Osteocyte (in vitro differentiated cells): ENCODE measurements at regions not wholly inside any gene's neighbourhood (a gene's known extent, or its start where the extent isn't known, plus 50 kb on each side); places are given as distances from the start of the nearest gene placed in this dataset.

Experiments
- DNase-seq: peaks from one replicate; pipeline ENCODE4 v3.0.0; 2021; ENCODE audit warnings: mixed read lengths; ENCODE audit not compliant: unreplicated experiment; ENCODE audit errors: extremely low spot score
- H3K27ac Mint-ChIP-seq: one replicate; pipeline ENCODE4 v1.8.0; 2021; ENCODE audit warnings: mild to moderate bottlenecking, mixed read lengths; ENCODE audit not compliant: unreplicated experiment
- H3K27me3 Mint-ChIP-seq: one replicate; pipeline ENCODE4 v1.8.0; 2021; ENCODE audit warnings: mixed read lengths; ENCODE audit not compliant: unreplicated experiment
- H3K36me3 Mint-ChIP-seq: one replicate; pipeline ENCODE4 v1.8.0; 2021; ENCODE audit warnings: mixed read lengths; ENCODE audit not compliant: unreplicated experiment
- H3K4me1 Mint-ChIP-seq: one replicate; pipeline ENCODE4 v1.8.0; 2021; ENCODE audit warnings: mixed read lengths; ENCODE audit not compliant: unreplicated experiment
- H3K4me3 Mint-ChIP-seq: one replicate; pipeline ENCODE4 v1.8.0; 2021; ENCODE audit warnings: mild to moderate bottlenecking, moderate library complexity, mixed read lengths; ENCODE audit not compliant: unreplicated experiment
- H3K9me3 Mint-ChIP-seq: one replicate; pipeline ENCODE4 v1.8.0; 2021; ENCODE audit warnings: mixed read lengths; ENCODE audit not compliant: unreplicated experiment
- TF ChIP-seq, protein P1 (sequence below): fragments of 200-600 bp; sonication (generic); IDR thresholded peaks from 2 replicates; pipeline ENCODE4 v1.5.0; 2021; ENCODE audit warnings: antibody characterized with exemption, mild to moderate bottlenecking, moderate library complexity

- no peak for DNase-seq
- Mint-ChIP-seq H3K27ac (no peak overlapping the region), H3K9me3 (no peaks in the 10 kb centered on the region), H3K27me3 (peaks cover 2% of the 10 kb centered on the region), H3K4me1 (peaks cover 17% of the 10 kb centered on the region), H3K36me3 (no peaks in the 10 kb centered on the region), H3K4me3 (no peak overlapping the region)
- TF ChIP-seq, protein P1, sequence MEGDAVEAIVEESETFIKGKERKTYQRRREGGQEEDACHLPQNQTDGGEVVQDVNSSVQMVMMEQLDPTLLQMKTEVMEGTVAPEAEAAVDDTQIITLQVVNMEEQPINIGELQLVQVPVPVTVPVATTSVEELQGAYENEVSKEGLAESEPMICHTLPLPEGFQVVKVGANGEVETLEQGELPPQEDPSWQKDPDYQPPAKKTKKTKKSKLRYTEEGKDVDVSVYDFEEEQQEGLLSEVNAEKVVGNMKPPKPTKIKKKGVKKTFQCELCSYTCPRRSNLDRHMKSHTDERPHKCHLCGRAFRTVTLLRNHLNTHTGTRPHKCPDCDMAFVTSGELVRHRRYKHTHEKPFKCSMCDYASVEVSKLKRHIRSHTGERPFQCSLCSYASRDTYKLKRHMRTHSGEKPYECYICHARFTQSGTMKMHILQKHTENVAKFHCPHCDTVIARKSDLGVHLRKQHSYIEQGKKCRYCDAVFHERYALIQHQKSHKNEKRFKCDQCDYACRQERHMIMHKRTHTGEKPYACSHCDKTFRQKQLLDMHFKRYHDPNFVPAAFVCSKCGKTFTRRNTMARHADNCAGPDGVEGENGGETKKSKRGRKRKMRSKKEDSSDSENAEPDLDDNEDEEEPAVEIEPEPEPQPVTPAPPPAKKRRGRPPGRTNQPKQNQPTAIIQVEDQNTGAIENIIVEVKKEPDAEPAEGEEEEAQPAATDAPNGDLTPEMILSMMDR = no peak
These were observed 94.5 kb upstream of the FOXP4 start for GRCh38 chr6:41451515-41452163.

DNA sequence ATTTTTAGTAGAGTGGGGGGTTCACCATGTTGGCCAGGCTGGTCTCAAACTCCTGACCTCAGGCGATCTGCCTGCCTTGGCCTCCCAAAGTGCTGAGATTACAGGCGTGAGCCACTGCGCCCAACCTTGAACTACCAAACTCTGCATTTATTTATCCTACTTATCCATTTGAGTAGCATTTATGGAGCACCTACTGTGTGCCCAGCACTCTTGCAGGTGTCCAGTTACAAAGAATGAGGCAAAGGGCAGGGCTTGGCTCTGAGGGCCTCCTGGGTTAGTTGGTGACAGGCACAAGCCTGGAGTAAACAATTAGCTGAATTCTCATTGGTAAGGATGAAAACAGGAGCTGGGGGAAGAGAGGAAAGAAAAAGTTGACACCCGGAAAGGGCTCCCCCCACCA lies 93.4 kb upstream of the FOXP4 start:
- H3K27ac Mint-ChIP-seq = no peak overlapping the region
- H3K36me3 Mint-ChIP-seq = no peaks in the 10 kb centered on the region
- peaks cover 18% of the 10 kb centered on the region for H3K4me1 Mint-ChIP-seq
- no peaks in the 10 kb centered on the region for H3K9me3 Mint-ChIP-seq
- DNase-seq = no peak
- peaks cover 2% of the 10 kb centered on the region for H3K27me3 Mint-ChIP-seq
- H3K4me3 Mint-ChIP-seq = no peak overlapping the region
- TF ChIP-seq, protein P1 = no peak

GRCh38 chr6:41453244-41453643 lies 92.9 kb upstream of the FOXP4 start:
- no peak overlapping the region for H3K4me3 Mint-ChIP-seq
- DNase-seq = no peak
- H3K27ac Mint-ChIP-seq = no peak overlapping the region
- peaks cover 18% of the 10 kb centered on the region for H3K4me1 Mint-ChIP-seq
- TF ChIP-seq, protein P1 = no peak
- no peaks in the 10 kb centered on the region for H3K9me3 Mint-ChIP-seq
- H3K27me3 Mint-ChIP-seq = peaks cover 2% of the 10 kb centered on the region
- no peaks in the 10 kb centered on the region for H3K36me3 Mint-ChIP-seq

DNA sequence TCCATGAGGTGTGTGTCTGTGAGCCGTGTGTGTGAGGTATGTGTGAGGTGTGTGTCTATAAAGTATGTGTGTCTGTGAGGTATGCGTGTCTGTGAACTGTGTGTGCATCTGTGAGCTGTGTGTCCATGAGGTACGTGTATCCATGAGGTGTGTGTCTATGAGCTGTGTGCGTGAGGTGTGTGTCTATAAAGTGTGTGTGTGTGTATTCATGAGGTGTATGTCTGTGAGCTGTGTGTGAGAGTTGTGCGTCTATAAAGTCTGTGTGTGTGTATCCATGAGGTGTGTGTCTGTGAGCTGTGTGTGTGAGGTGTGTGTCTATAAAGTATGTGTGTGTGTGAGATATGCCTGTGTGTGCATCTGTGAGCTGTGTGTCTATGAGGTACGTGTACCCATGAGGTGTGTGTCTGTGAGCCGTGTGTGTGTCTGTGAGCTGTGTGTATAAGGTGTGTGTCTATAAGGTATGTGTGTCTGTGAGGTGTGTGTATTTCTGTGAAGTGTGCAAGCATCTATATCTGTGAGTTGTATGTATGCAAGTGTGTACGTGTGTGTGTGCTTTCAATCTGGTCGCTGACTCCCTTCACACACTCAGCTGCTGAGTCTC lies 91.9 kb upstream of the FOXP4 start:
- H3K4me1 Mint-ChIP-seq = peaks cover 16% of the 10 kb centered on the region
- no peaks in the 10 kb centered on the region for H3K36me3 Mint-ChIP-seq
- no peak overlapping the region for H3K27ac Mint-ChIP-seq
- H3K27me3 Mint-ChIP-seq = no peaks in the 10 kb centered on the region
- DNase-seq = no peak
- H3K9me3 Mint-ChIP-seq = no peaks in the 10 kb centered on the region
- H3K4me3 Mint-ChIP-seq = no peak overlapping the region
- TF ChIP-seq, protein P1 = no peak

- TF ChIP-seq, protein P1 = no peak
- no peaks in the 10 kb centered on the region for H3K36me3 Mint-ChIP-seq
- H3K27me3 Mint-ChIP-seq = no peaks in the 10 kb centered on the region
- H3K27ac Mint-ChIP-seq = no peak overlapping the region
- H3K4me1 Mint-ChIP-seq = peaks cover 8% of the 10 kb centered on the region
- no peak overlapping the region for H3K4me3 Mint-ChIP-seq
- H3K9me3 Mint-ChIP-seq = no peaks in the 10 kb centered on the region
- no peak for DNase-seq
These were observed 90.8 kb upstream of the FOXP4 start for GRCh38 chr6:41455410-41455809.
